ENCODE measurements at regions not wholly inside any gene's neighbourhood (a gene's known extent, or its start where the extent isn't known, plus 50 kb on each side); places are given as distances from the start of the nearest gene placed in this dataset.

GRCh38 chr18:27602092-27602491 lies 417.0 kb upstream of the CHST9 start:
- TF ChIP-seq POLR2AphosphoS5 (IDR thresholded peaks at IDR 0.05; ENCODE audit: low read depth, low read length) (no peak), EZH2 (IDR thresholded peaks at IDR 0.05) (no peak), SP1 (IDR thresholded peaks at IDR 0.05; ENCODE audit: low read depth) (no peak), SIN3A (IDR thresholded peaks at IDR 0.05; ENCODE audit: low read depth) (no peak)
- TF ChIP-seq, protein P1, sequence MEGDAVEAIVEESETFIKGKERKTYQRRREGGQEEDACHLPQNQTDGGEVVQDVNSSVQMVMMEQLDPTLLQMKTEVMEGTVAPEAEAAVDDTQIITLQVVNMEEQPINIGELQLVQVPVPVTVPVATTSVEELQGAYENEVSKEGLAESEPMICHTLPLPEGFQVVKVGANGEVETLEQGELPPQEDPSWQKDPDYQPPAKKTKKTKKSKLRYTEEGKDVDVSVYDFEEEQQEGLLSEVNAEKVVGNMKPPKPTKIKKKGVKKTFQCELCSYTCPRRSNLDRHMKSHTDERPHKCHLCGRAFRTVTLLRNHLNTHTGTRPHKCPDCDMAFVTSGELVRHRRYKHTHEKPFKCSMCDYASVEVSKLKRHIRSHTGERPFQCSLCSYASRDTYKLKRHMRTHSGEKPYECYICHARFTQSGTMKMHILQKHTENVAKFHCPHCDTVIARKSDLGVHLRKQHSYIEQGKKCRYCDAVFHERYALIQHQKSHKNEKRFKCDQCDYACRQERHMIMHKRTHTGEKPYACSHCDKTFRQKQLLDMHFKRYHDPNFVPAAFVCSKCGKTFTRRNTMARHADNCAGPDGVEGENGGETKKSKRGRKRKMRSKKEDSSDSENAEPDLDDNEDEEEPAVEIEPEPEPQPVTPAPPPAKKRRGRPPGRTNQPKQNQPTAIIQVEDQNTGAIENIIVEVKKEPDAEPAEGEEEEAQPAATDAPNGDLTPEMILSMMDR (IDR thresholded peaks at IDR 0.05 in 2 of 3, conservative IDR thresholded peaks at IDR 0.05 in 1 of 3; ENCODE audit: borderline replicate concordance in 1 of 3, insufficient read depth in 1 of 3, low read depth in 2 of 3, low read length in 2 of 3): no peak
- TF ChIP-seq, protein P2, sequence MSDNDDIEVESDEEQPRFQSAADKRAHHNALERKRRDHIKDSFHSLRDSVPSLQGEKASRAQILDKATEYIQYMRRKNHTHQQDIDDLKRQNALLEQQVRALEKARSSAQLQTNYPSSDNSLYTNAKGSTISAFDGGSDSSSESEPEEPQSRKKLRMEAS (IDR thresholded peaks at IDR 0.05): no peak

Data from HCT116 (cell line).